Endothelial cell of umbilical vein (primary cell): ENCODE measurements at regions not wholly inside any gene's neighbourhood (a gene's known extent, or its start where the extent isn't known, plus 50 kb on each side); places are given as distances from the start of the nearest gene placed in this dataset.

Experiments used
- BruUV-seq: library from RNA; stranded (reverse); fragments of 400-500 nt; replicated peaks from 2 replicates; lab custom pipeline; 2021; lab: Mats Ljungman, UMichigan
- CTCF ChIA-PET: fragments of 300-600, 350-600 bp; sonication (Branson Sonifier 250); formaldehyde crosslinking; loops from one replicate; lab custom pipeline; 2021; ENCODE audit warnings: antibody characterized with exemption, inconsistent platforms; lab: Charles Lee
- POLR2A ChIA-PET: fragments of 300-600, 350-600 bp; sonication (Branson Sonifier 250); formaldehyde crosslinking; loops from one replicate; lab custom pipeline; 2021; ENCODE audit warnings: antibody characterized with exemption, inconsistent platforms; lab: Charles Lee
- DNase-seq: peaks from one replicate; pipeline ENCODE4 v3.0.0-alpha.2; 2011; ENCODE audit warnings: low read depth, low spot score
- FAIRE-seq: peaks from 2 replicates; lab custom pipeline; 2011; peaks lifted over from hg19 to GRCh38; lab: Jason Lieb, UNC
- H2AFZ ChIP-seq: 2 replicates; pipeline ENCODE4 v1.6.0; 2012; ENCODE audit warnings: low read depth, low read length, control low read depth, inconsistent platforms
- H3K27ac ChIP-seq: 2 replicates; pipeline ENCODE4 v1.5.1; 2011; ENCODE audit warnings: low read depth, mild to moderate bottlenecking, control low read depth, low read length, moderate library complexity; ENCODE audit not compliant: insufficient read depth
- H3K27me3 ChIP-seq, 2 experiments: 2 replicates each; pipeline versions ENCODE4 v1.6.0 to v1.6.1; 2011; ENCODE audit warnings: low read length in 2 of 2, mixed read lengths in 1 of 2; ENCODE audit not compliant: control insufficient read depth in 2 of 2, insufficient read depth in 2 of 2
- H3K36me3 ChIP-seq, 2 experiments: 2 replicates in 1 of 2; 3 replicates in 1 of 2; pipeline ENCODE4 v1.5.1; 2011; ENCODE audit warnings: low read length in 2 of 2, mild to moderate bottlenecking in 1 of 2, moderate library complexity in 1 of 2; ENCODE audit not compliant: control insufficient read depth in 2 of 2, insufficient read depth in 2 of 2; ENCODE audit errors: extremely low read depth in 1 of 2
- H3K4me1 ChIP-seq: 3 replicates; pipeline ENCODE4 v1.5.1; 2011; ENCODE audit warnings: mild to moderate bottlenecking, low read length; ENCODE audit not compliant: control insufficient read depth, insufficient read depth; ENCODE audit errors: extremely low read depth
- H3K4me2 ChIP-seq: 2 replicates; pipeline ENCODE4 v1.6.1; 2011; ENCODE audit warnings: low read length, control low read depth, mixed read lengths; ENCODE audit not compliant: insufficient read depth
- H3K4me3 ChIP-seq, 3 experiments: fragments of 200-600 bp in 1 of 3; sonication (generic), shearing (Covaris generic) in 1 of 3; replicated peaks in 1 of 3; 2 replicates each; pipeline ENCODE4 v1.5.1; 2011 to 2016; ENCODE audit warnings: control low read depth in 3 of 3, low read length in 3 of 3, mild to moderate bottlenecking in 2 of 3, inconsistent platforms in 1 of 3, low read depth in 1 of 3, moderate library complexity in 1 of 3; ENCODE audit not compliant: insufficient read depth in 1 of 3
- H3K79me2 ChIP-seq: 2 replicates; pipeline ENCODE4 v1.6.0; 2012; ENCODE audit warnings: low read length, inconsistent platforms; ENCODE audit not compliant: control insufficient read depth, insufficient read depth
- H3K9ac ChIP-seq: replicated peaks from 2 replicates; pipeline ENCODE3; 2011; ENCODE audit warnings: low read length, control low read depth; ENCODE audit not compliant: insufficient read depth; ENCODE audit errors: extremely low read depth
- H3K9me1 ChIP-seq: replicated peaks from 3 replicates; pipeline ENCODE4 v1.6.0; 2011; ENCODE audit warnings: mild to moderate bottlenecking, low read length; ENCODE audit not compliant: control insufficient read depth, insufficient read depth; ENCODE audit errors: extremely low read depth
- H3K9me3 ChIP-seq: replicated peaks from 2 replicates; pipeline ENCODE4 v1.5.1; 2012; ENCODE audit warnings: low read length, inconsistent platforms; ENCODE audit not compliant: control insufficient read depth, insufficient read depth
- H4K20me1 ChIP-seq: replicated peaks from 2 replicates; pipeline ENCODE3; 2011; ENCODE audit warnings: mild to moderate bottlenecking, low read length; ENCODE audit not compliant: control insufficient read depth, insufficient read depth; ENCODE audit errors: extremely low read depth
- CTCF ChIP-seq, 2 donors: IDR thresholded peaks; 1 replicate in 1 of 2; 2 replicates in 1 of 2; pipeline ENCODE4 v1.5.1; 2011; ENCODE audit warnings: low read length in 2 of 2, mild to moderate bottlenecking in 2 of 2, moderate library complexity in 2 of 2, control low read depth in 1 of 2, inconsistent platforms in 1 of 2, low read depth in 1 of 2; ENCODE audit not compliant: insufficient read depth in 1 of 2; ENCODE audit errors: extremely low read depth in 1 of 2
- EZH2 ChIP-seq: IDR thresholded peaks from 2 replicates; pipeline ENCODE4 v1.6.1; 2012; ENCODE audit warnings: borderline replicate concordance, low read depth, mild to moderate bottlenecking, moderate library complexity, low read length, inconsistent platforms; ENCODE audit not compliant: severe bottlenecking
- FOS ChIP-seq: IDR thresholded peaks from 2 replicates; pipeline ENCODE4 v1.6.1; 2011; ENCODE audit warnings: mild to moderate bottlenecking, low read length, moderate library complexity, borderline replicate concordance; ENCODE audit not compliant: insufficient read depth
- GATA2 ChIP-seq: IDR thresholded peaks from 2 replicates; pipeline ENCODE4 v1.7.0; 2011; ENCODE audit warnings: low read depth, mild to moderate bottlenecking, moderate library complexity, mixed read lengths, low read length; ENCODE audit not compliant: insufficient read length, insufficient read depth
- JUN ChIP-seq: IDR thresholded peaks from 2 replicates; pipeline ENCODE4 v1.6.1; 2011; ENCODE audit warnings: borderline replicate concordance, low read depth; ENCODE audit not compliant: insufficient read length, insufficient read depth
- MAX ChIP-seq: IDR thresholded peaks from 2 replicates; pipeline ENCODE4 v1.6.1; 2011; ENCODE audit not compliant: insufficient read depth, insufficient read length
- MYC ChIP-seq: IDR thresholded peaks from one replicate; pipeline ENCODE4 v1.6.1; 2011; ENCODE audit warnings: mild to moderate bottlenecking, low read depth, low read length
- POLR2A ChIP-seq: IDR thresholded peaks from 2 replicates; pipeline ENCODE4 v1.6.1; 2012; ENCODE audit warnings: low read depth, mild to moderate bottlenecking, control low read depth, low read length
- POLR2AphosphoS5 ChIP-seq: IDR thresholded peaks from 2 replicates; pipeline ENCODE4 v1.6.1; 2012; ENCODE audit warnings: low read depth, mild to moderate bottlenecking, control low read depth, low read length, moderate library complexity; ENCODE audit not compliant: insufficient read depth
- dilution Hi-C: fragments of 300-500 bp; cut with MboI; formaldehyde crosslinking; loops from one replicate; pipeline ENCODE4 v1.15.0; 2019; ENCODE audit warnings: low sequenced_read_pairs; ENCODE audit not compliant: extremely low pct_ligation_motif_present
- intact Hi-C: fragments of 100-400 bp; cut with micrococcal nuclease; formaldehyde crosslinking; loops from one replicate; pipeline ENCODE4 v1.10.0; 2022

DNA sequence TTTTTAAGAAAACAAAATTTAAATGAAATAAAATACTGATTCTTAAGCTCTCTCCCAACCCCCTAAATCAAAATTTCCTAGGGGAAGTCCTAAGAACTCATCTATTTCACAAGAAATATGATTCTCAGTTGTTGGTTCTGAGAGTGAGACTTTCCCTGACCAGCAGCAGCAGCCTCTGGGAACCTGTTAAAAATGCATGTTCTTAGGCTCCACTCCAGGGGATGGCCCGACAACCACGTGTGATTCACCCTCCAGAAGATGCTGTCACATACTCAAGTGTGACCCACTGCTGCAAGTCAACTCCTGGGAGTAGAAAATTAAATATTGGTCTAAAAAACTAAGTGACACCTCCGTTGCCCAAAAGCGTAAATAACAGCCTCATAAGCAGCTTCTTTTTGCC is 343.2 kb upstream of the NR2F2 start:
- TF ChIP-seq GATA2 (no peak), JUN (no peak), EZH2 (no peak), MYC (no peak), POLR2AphosphoS5 (no peak), FOS (no peak), POLR2A (no peak), CTCF (IDR thresholded peaks at IDR 0.05; ENCODE audit: extremely low read depth in 1 of 2, insufficient read depth in 1 of 2, low read depth in 1 of 2, low read length in 2 of 2) (no peak), MAX (no peak)

More for the DNA sequence above, 343.2 kb upstream of the NR2F2 start:
- Histone ChIP-seq H3K9ac (no peak overlapping the region), H3K27ac (no peak overlapping the region), H3K4me3 (no peak overlapping the region), H3K79me2 (no peaks in the 10 kb centered on the region), H3K27me3 (no peaks in the 10 kb centered on the region), H3K36me3 (no peaks in the 10 kb centered on the region), H3K9me1 (no peaks in the 10 kb centered on the region), H3K4me1 (no peaks in the 10 kb centered on the region), H3K4me2 (no peak overlapping the region), H4K20me1 (no peaks in the 10 kb centered on the region), H3K9me3 (no peaks in the 10 kb centered on the region), H2AFZ (no peak overlapping the region)
- ChIA-PET CTCF (no interaction called here), POLR2A (no interaction called here)
- dilution Hi-C loops = no loop called here
- no TSS peak for BruUV-seq
- intact Hi-C loops = no loop called here
- FAIRE-seq (no peak), DNase-seq (no peak)
